SK-N-SH (cell line): ENCODE measurements at regions not wholly inside any gene's neighbourhood (a gene's known extent, or its start where the extent isn't known, plus 50 kb on each side); places are given as distances from the start of the nearest gene placed in this dataset.

Source experiments
- CTCF ChIP-seq: fragments of 200-600 bp; sonication (generic); IDR thresholded peaks from 2 replicates; pipeline ENCODE4 v1.6.1; 2017; ENCODE audit warnings: antibody characterized with exemption, mild to moderate bottlenecking, moderate library complexity
- EP300 ChIP-seq, 2 experiments: IDR thresholded peaks; 2 replicates each; pipeline versions ENCODE4 v1.4.0 to v1.6.1; 2012; ENCODE audit warnings: borderline replicate concordance in 1 of 2, low read depth in 1 of 2, low read length in 1 of 2
- EZH2phosphoT487 ChIP-seq: fragments of 200-600 bp; sonication (generic); IDR thresholded peaks from 2 replicates; pipeline ENCODE4 v1.6.1; 2017; ENCODE audit warnings: low read depth, mixed run types, mild to moderate bottlenecking, antibody characterized with exemption, moderate library complexity, borderline replicate concordance
- FOXJ3 ChIP-seq: sonication (generic); formaldehyde crosslinking; IDR thresholded peaks from 2 replicates; pipeline ENCODE4 v1.5.1; 2020; ENCODE audit warnings: mild to moderate bottlenecking, missing genetic modification reagents
- FOXM1 ChIP-seq: IDR thresholded peaks from 2 replicates; pipeline ENCODE4 v1.4.0; 2012; ENCODE audit warnings: low read depth, mild to moderate bottlenecking
- MXI1 ChIP-seq: IDR thresholded peaks from 2 replicates; pipeline ENCODE4 v1.6.1; 2012; ENCODE audit warnings: mild to moderate bottlenecking, low read depth, low read length, improper control_type of control experiment
- PBX3 ChIP-seq: IDR thresholded peaks from 2 replicates; pipeline ENCODE4; 2012
- POLR2AphosphoS5 ChIP-seq: IDR thresholded peaks from 2 replicates; pipeline ENCODE4 v1.6.1; 2012; ENCODE audit warnings: low read depth, low read length
- RXRA ChIP-seq: IDR thresholded peaks from 2 replicates; pipeline ENCODE4 v1.4.0; 2012; ENCODE audit warnings: low read depth, mild to moderate bottlenecking, borderline replicate concordance
- SIN3A ChIP-seq: IDR thresholded peaks from 2 replicates; pipeline ENCODE4 v1.6.1; 2012; ENCODE audit warnings: low read depth, mild to moderate bottlenecking, low read length, moderate library complexity, borderline replicate concordance
- USF1 ChIP-seq: IDR thresholded peaks from 2 replicates; pipeline ENCODE4 v1.4.0; 2012; ENCODE audit warnings: low read depth, borderline replicate concordance
- YY1 ChIP-seq: IDR thresholded peaks from 2 replicates; pipeline ENCODE4 v1.4.0; 2012; ENCODE audit warnings: low read depth, mild to moderate bottlenecking
- ZBTB33 ChIP-seq: IDR thresholded peaks from 2 replicates; pipeline ENCODE4 v1.4.0; 2012; ENCODE audit warnings: low read depth, borderline replicate concordance

GRCh38 chr5:6081727-6082210 lies 296.6 kb downstream of the MED10 start:
- no peak for TF ChIP-seq PBX3
- TF ChIP-seq EZH2phosphoT487 = no peak
- no peak for TF ChIP-seq RXRA
- TF ChIP-seq FOXJ3 (CRISPR knock-in tag) = no peak
- TF ChIP-seq MXI1 = no peak
- TF ChIP-seq CTCF = no peak
- TF ChIP-seq EP300 (IDR thresholded peaks at IDR 0.05; ENCODE audit: borderline replicate concordance in 1 of 2, low read depth in 1 of 2, low read length in 1 of 2) = no peak
- no peak for TF ChIP-seq POLR2AphosphoS5
- no peak for TF ChIP-seq ZBTB33
- no peak for TF ChIP-seq USF1
- no peak for TF ChIP-seq YY1
- TF ChIP-seq FOXM1 = no peak
- no peak for TF ChIP-seq SIN3A
